GM12878 (cell line): ENCODE measurements at regions not wholly inside any gene's neighbourhood (a gene's known extent, or its start where the extent isn't known, plus 50 kb on each side); places are given as distances from the start of the nearest gene placed in this dataset.

Experiments
- BCL3 ChIP-seq: IDR thresholded peaks from 2 replicates; pipeline ENCODE4 v1.6.1; 2011; ENCODE audit warnings: borderline replicate concordance, low read depth, mild to moderate bottlenecking, moderate library complexity, low read length; ENCODE audit not compliant: insufficient read depth, poor library complexity, severe bottlenecking
- BHLHE40 ChIP-seq, 2 experiments: fragments of 450-650 bp in 1 of 2; IDR thresholded peaks; 2 replicates each; pipeline ENCODE4 v1.6.1; 2011 to 2017; ENCODE audit warnings: low read depth in 2 of 2, borderline replicate concordance in 1 of 2, improper control_type of control experiment in 1 of 2, low read length in 1 of 2, mild to moderate bottlenecking in 1 of 2
- CBFB ChIP-seq: IDR thresholded peaks from 2 replicates; pipeline ENCODE4 v1.6.1; 2016; ENCODE audit warnings: antibody characterized with exemption, low read depth
- FOXK2 ChIP-seq: fragments of 450-650 bp; IDR thresholded peaks from 2 replicates; pipeline ENCODE4 v1.6.1; 2017; ENCODE audit warnings: mild to moderate bottlenecking, moderate library complexity
- FOXM1 ChIP-seq: IDR thresholded peaks from 2 replicates; pipeline ENCODE4 v1.6.1; 2012; ENCODE audit warnings: low read depth, mild to moderate bottlenecking, inconsistent platforms, low read length, moderate library complexity
- GATAD2B ChIP-seq: fragments of 450-650 bp; conservative IDR thresholded peaks from 2 replicates; pipeline ENCODE4 v1.6.1; 2017; ENCODE audit warnings: low read depth, mild to moderate bottlenecking, moderate library complexity
- HDGF ChIP-seq: fragments of 450-650 bp; IDR thresholded peaks from 2 replicates; pipeline ENCODE4 v1.6.1; 2016; ENCODE audit warnings: antibody characterized with exemption
- IRF3 ChIP-seq: fragments of 450-650 bp; IDR thresholded peaks from 2 replicates; pipeline ENCODE4 v1.6.1; 2014; ENCODE audit warnings: mild to moderate bottlenecking
- MAX ChIP-seq: IDR thresholded peaks from 2 replicates; pipeline ENCODE4 v1.6.1; 2012; ENCODE audit warnings: low read depth, low read length, improper control_type of control experiment
- NFIC ChIP-seq: IDR thresholded peaks from 2 replicates; pipeline ENCODE4 v1.6.1; 2012; ENCODE audit warnings: low read depth, mild to moderate bottlenecking, inconsistent platforms, low read length, moderate library complexity
- NR2C2 ChIP-seq: IDR thresholded peaks from 2 replicates; pipeline ENCODE4 v1.6.1; 2011; ENCODE audit warnings: borderline replicate concordance, low read depth; ENCODE audit not compliant: control insufficient read depth, insufficient read length
- NR2F1 ChIP-seq: fragments of 450-650 bp; conservative IDR thresholded peaks from 2 replicates; pipeline ENCODE4 v1.6.1; 2017; ENCODE audit warnings: mild to moderate bottlenecking
- PAX8 ChIP-seq: fragments of 450-650 bp; IDR thresholded peaks from 2 replicates; pipeline ENCODE4 v1.6.1; 2017; ENCODE audit warnings: mild to moderate bottlenecking, moderate library complexity
- PML ChIP-seq: IDR thresholded peaks from 2 replicates; pipeline ENCODE4 v1.6.1; 2012; ENCODE audit warnings: low read length, inconsistent platforms
- RB1 ChIP-seq: fragments of 450-650 bp; formaldehyde crosslinking; IDR thresholded peaks from 2 replicates; pipeline ENCODE4 v1.6.1; 2017; ENCODE audit warnings: mild to moderate bottlenecking, borderline replicate concordance
- RELA ChIP-seq: fragments of 450-650 bp; IDR thresholded peaks from 2 replicates; pipeline ENCODE4 v1.8.0; 2014; ENCODE audit warnings: borderline replicate concordance; ENCODE audit not compliant: partially characterized antibody
- REST ChIP-seq: IDR thresholded peaks from 2 replicates; pipeline ENCODE4 v1.6.1; 2012; ENCODE audit warnings: mild to moderate bottlenecking, low read depth, low read length
- SIX5 ChIP-seq: IDR thresholded peaks from 2 replicates; pipeline ENCODE4 v1.6.1; 2011; ENCODE audit warnings: mild to moderate bottlenecking, low read depth, low read length, moderate library complexity; ENCODE audit not compliant: severe bottlenecking
- SKIL ChIP-seq: fragments of 450-650 bp; IDR thresholded peaks from 2 replicates; pipeline ENCODE4 v1.6.1; 2017; ENCODE audit warnings: mild to moderate bottlenecking, low read depth, inconsistent platforms; ENCODE audit not compliant: poor library complexity, severe bottlenecking
- ZNF217 ChIP-seq: fragments of 450-650 bp; IDR thresholded peaks from 2 replicates; pipeline ENCODE4 v1.6.1; 2017; ENCODE audit warnings: antibody characterized with exemption, mild to moderate bottlenecking
- ZNF384 ChIP-seq: IDR thresholded peaks from 2 replicates; pipeline ENCODE4 v1.6.1; 2012; ENCODE audit warnings: low read depth, mild to moderate bottlenecking, low read length, improper control_type of control experiment, borderline replicate concordance
- ZSCAN29 ChIP-seq: fragments of 450-650 bp; IDR thresholded peaks from 2 replicates; pipeline ENCODE4 v1.6.1; 2017; ENCODE audit warnings: mild to moderate bottlenecking, moderate library complexity

GRCh38 chr7:17402628-17403278 is 104.3 kb downstream of the AHR start (continued):
- no peak for TF ChIP-seq ZNF384
- TF ChIP-seq FOXM1: 0 out of 2 replicates have a peak, but pooled peaks have one; percentile 62
- no peak for TF ChIP-seq NFIC
- no peak; the same call in 1 of the 2 replicates for TF ChIP-seq GATAD2B
- TF ChIP-seq MAX: no peak
- no peak for TF ChIP-seq IRF3
- TF ChIP-seq HDGF: no peak
- TF ChIP-seq SKIL: no peak
- 0 out of 2 replicates have a peak, but pooled peaks have one; percentile 3 for TF ChIP-seq NR2F1
- no peak for TF ChIP-seq NR2C2
- TF ChIP-seq BHLHE40 (IDR thresholded peaks at IDR 0.05; ENCODE audit: borderline replicate concordance in 1 of 2, low read depth in 2 of 2, low read length in 1 of 2): peak in 1 of 2 experiments; percentile 1; a peak in 1 of 4 replicates
- peak; percentile 77 for TF ChIP-seq RELA
- TF ChIP-seq BCL3: no peak
- no peak for TF ChIP-seq REST
- peak; percentile 48; the same call in 1 of the 2 replicates for TF ChIP-seq PML
- no peak for TF ChIP-seq ZSCAN29
- no peak for TF ChIP-seq SIX5
- no peak for TF ChIP-seq PAX8
- no peak for TF ChIP-seq ZNF217
- no peak for TF ChIP-seq CBFB
- TF ChIP-seq FOXK2: no peak
- no peak for TF ChIP-seq RB1
